Caco-2 (cell line): ENCODE measurements at regions not wholly inside any gene's neighbourhood (a gene's known extent, or its start where the extent isn't known, plus 50 kb on each side); places are given as distances from the start of the nearest gene placed in this dataset.

ENCODE experiments used
- BruUV-seq: library from RNA; stranded (reverse); fragments of 400-500 nt; replicated peaks from 2 replicates; lab custom pipeline; 2021; lab: Mats Ljungman, UMichigan
- CTCF ChIA-PET: fragments of 300-600 bp; sonication (Branson Sonifier 250); formaldehyde crosslinking; loops from one replicate; lab custom pipeline; 2022; ENCODE audit warnings: antibody characterized with exemption; lab: Charles Lee
- POLR2A ChIA-PET: fragments of 300-600 bp; sonication (Branson Sonifier 250); formaldehyde crosslinking; loops from one replicate; lab custom pipeline; 2022; ENCODE audit warnings: antibody characterized with exemption; lab: Charles Lee
- DNase-seq, 2 experiments: peaks; one replicate each; pipeline versions ENCODE4 v3.0.0 to v3.0.0-alpha.2; 2020 to 2022
- H3K27me3 ChIP-seq: replicated peaks from 2 replicates; pipeline ENCODE4 v1.6.0; 2011; ENCODE audit warnings: low read length; ENCODE audit not compliant: control insufficient read depth, insufficient read depth
- H3K36me3 ChIP-seq: 2 replicates; pipeline ENCODE4 v1.5.1; 2011; ENCODE audit warnings: low read length; ENCODE audit not compliant: control insufficient read depth, insufficient read depth
- H3K4me1 ChIP-seq: fragments of 250-450 bp; sonication (Bioruptor Pico); 2 replicates; pipeline ENCODE4 v1.5.1; 2020; ENCODE audit warnings: mild to moderate bottlenecking
- H3K4me3 ChIP-seq: 2 replicates; pipeline ENCODE4 v1.5.1; 2011; ENCODE audit warnings: low read depth, mild to moderate bottlenecking, control low read depth, low read length
- H3K9me3 ChIP-seq: fragments of 250-450 bp; sonication (Bioruptor Pico); 2 replicates; pipeline ENCODE4 v1.5.1; 2020; ENCODE audit warnings: mild to moderate bottlenecking, moderate library complexity
- H3K27ac Mint-ChIP-seq: one replicate; pipeline ENCODE4 v1.8.0; 2022; ENCODE audit warnings: mixed read lengths; ENCODE audit not compliant: unreplicated experiment
- H3K27me3 Mint-ChIP-seq: one replicate; pipeline ENCODE4 v1.8.0; 2022; ENCODE audit warnings: mixed read lengths; ENCODE audit not compliant: insufficient read depth, unreplicated experiment
- H3K36me3 Mint-ChIP-seq: one replicate; pipeline ENCODE4 v1.8.0; 2022; ENCODE audit warnings: mild to moderate bottlenecking, mixed read lengths; ENCODE audit not compliant: insufficient read depth, unreplicated experiment
- H3K4me1 Mint-ChIP-seq: one replicate; pipeline ENCODE4 v1.8.0; 2022; ENCODE audit warnings: low read depth, mixed read lengths; ENCODE audit not compliant: unreplicated experiment
- H3K4me3 Mint-ChIP-seq: one replicate; pipeline ENCODE4 v1.8.0; 2022; ENCODE audit warnings: mild to moderate bottlenecking, moderate library complexity, mixed read lengths; ENCODE audit not compliant: unreplicated experiment
- H3K9me3 Mint-ChIP-seq: one replicate; pipeline ENCODE4 v1.8.0; 2022; ENCODE audit warnings: mixed read lengths; ENCODE audit not compliant: unreplicated experiment
- CTCF ChIP-seq, 2 experiments: fragments of 200-600 bp in 1 of 2; IDR thresholded peaks; 1 replicate in 1 of 2; 2 replicates in 1 of 2; pipeline versions ENCODE4 v1.5.1 to v1.8.0; 2011 to 2022; ENCODE audit warnings: antibody characterized with exemption in 1 of 2, control low read depth in 1 of 2, inconsistent platforms in 1 of 2, low read depth in 1 of 2, low read length in 1 of 2, mild to moderate bottlenecking in 1 of 2, moderate library complexity in 1 of 2; ENCODE audit not compliant: insufficient read depth in 1 of 2, severe bottlenecking in 1 of 2, unreplicated experiment in 1 of 2
- intact Hi-C: fragments of 100-400 bp; cut with micrococcal nuclease; formaldehyde crosslinking; loops from one replicate; pipeline ENCODE4 v1.10.0; 2022; ENCODE audit not compliant: unreplicated experiment

GRCh38 chr13:50241479-50241878, 226.2 kb downstream of the KCNRG start:
- CTCF ChIA-PET, result no interaction called here
- Mint-ChIP-seq H3K4me3 (no peak overlapping the region), H3K27ac (no peak overlapping the region), H3K4me1 (peaks cover 36% of the 10 kb centered on the region), H3K27me3 (no peaks in the 10 kb centered on the region), H3K9me3 (peaks cover under 1% of the 10 kb centered on the region), H3K36me3 (peaks cover 7% of the 10 kb centered on the region)
- Histone ChIP-seq H3K4me3 (no peak overlapping the region), H3K27me3 (no peaks in the 10 kb centered on the region), H3K4me1 (peaks cover 24% of the 10 kb centered on the region), H3K36me3 (peaks cover 1% of the 10 kb centered on the region; the same call in 1 of the 2 replicates), H3K9me3 (no peaks in the 10 kb centered on the region)
- TF ChIP-seq CTCF (IDR thresholded peaks at IDR 0.05; ENCODE audit: insufficient read depth in 1 of 2, low read depth in 1 of 2, low read length in 1 of 2, severe bottlenecking in 1 of 2, unreplicated experiment in 1 of 2), result no peak
- POLR2A ChIA-PET, result no interaction called here
- no TSS peak for BruUV-seq
- intact Hi-C loops, result no loop called here
- DNase-seq, result no peak

- peaks cover 34% of the 10 kb centered on the region for H3K4me1 Mint-ChIP-seq
- H3K27ac Mint-ChIP-seq, result peak overlapping the region; percentile 78
- peaks cover 8% of the 10 kb centered on the region for H3K9me3 Mint-ChIP-seq
- Histone ChIP-seq H3K27me3 (no peaks in the 10 kb centered on the region), H3K9me3 (no peaks in the 10 kb centered on the region), H3K36me3 (peaks cover 1% of the 10 kb centered on the region; the same call in 1 of the 2 replicates), H3K4me1 (peaks cover 24% of the 10 kb centered on the region), H3K4me3 (no peak overlapping the region)
- TF ChIP-seq CTCF (IDR thresholded peaks at IDR 0.05; ENCODE audit: insufficient read depth in 1 of 2, low read depth in 1 of 2, low read length in 1 of 2, severe bottlenecking in 1 of 2, unreplicated experiment in 1 of 2), result no peak
- no peak for DNase-seq
- CTCF ChIA-PET, result no interaction called here
- H3K27me3 Mint-ChIP-seq, result no peaks in the 10 kb centered on the region
- H3K36me3 Mint-ChIP-seq, result peaks cover 7% of the 10 kb centered on the region
- no peak overlapping the region for H3K4me3 Mint-ChIP-seq
- POLR2A ChIA-PET, result no interaction called here
- BruUV-seq, result no TSS peak
- intact Hi-C loops, result loop anchor here (2.0 kb wide), 1 partner anchor 77 kb away; no protein-coding TSS in a partner anchor
These were observed 228.7 kb downstream of the KCNRG start for GRCh38 chr13:50243931-50244330.

GRCh38 chr13:50244355-50244712, 229.1 kb downstream of the KCNRG start:
- peaks cover 24% of the 10 kb centered on the region for H3K4me1 ChIP-seq
- H3K36me3 Mint-ChIP-seq, result peaks cover 7% of the 10 kb centered on the region
- peak overlapping the region; percentile 78 for H3K27ac Mint-ChIP-seq
- H3K9me3 Mint-ChIP-seq, result peaks cover 8% of the 10 kb centered on the region
- H3K4me3 Mint-ChIP-seq, result no peak overlapping the region
- no TSS peak for BruUV-seq
- CTCF ChIA-PET, result no interaction called here
- H3K4me3 ChIP-seq, result no peak overlapping the region
- intact Hi-C loops, result loop anchor here (2.0 kb wide), 1 partner anchor 76 kb away; no protein-coding TSS in a partner anchor
- no peak for DNase-seq
- H3K27me3 ChIP-seq, result no peaks in the 10 kb centered on the region
- H3K9me3 ChIP-seq, result no peaks in the 10 kb centered on the region
- POLR2A ChIA-PET, result interaction anchor here (1.1 kb wide), 1 partner anchor 118 kb away, joined by 4 read pairs; no protein-coding TSS in a partner anchor
- H3K4me1 Mint-ChIP-seq, result peaks cover 34% of the 10 kb centered on the region
- no peak for TF ChIP-seq CTCF (IDR thresholded peaks at IDR 0.05; ENCODE audit: insufficient read depth in 1 of 2, low read depth in 1 of 2, low read length in 1 of 2, severe bottlenecking in 1 of 2, unreplicated experiment in 1 of 2)
- peaks cover 1% of the 10 kb centered on the region; the same call in 1 of the 2 replicates for H3K36me3 ChIP-seq
- no peaks in the 10 kb centered on the region for H3K27me3 Mint-ChIP-seq
